Thoracic aorta (tissue), 2 donors: ENCODE measurements at regions not wholly inside any gene's neighbourhood (a gene's known extent, or its start where the extent isn't known, plus 50 kb on each side); places are given as distances from the start of the nearest gene placed in this dataset.

Experiments
- ATAC-seq: fragments of 150-250 bp; one replicate; pipeline ENCODE4 v1.8.0; 2017; ENCODE audit warnings: low read depth; ENCODE audit not compliant: insufficient number of reproducible peaks, low FRiP score
- DNase-seq: peaks from one replicate; pipeline ENCODE4 v3.0.0-alpha.2; 2020; ENCODE audit warnings: low spot score
- H3K27ac ChIP-seq, 2 donors: fragments of 200-600 bp; sonication (generic); 1 replicate in 1 of 2; 2 replicates in 1 of 2; pipeline ENCODE4 v1.5.1; 2016; ENCODE audit warnings: mild to moderate bottlenecking in 2 of 2, moderate library complexity in 2 of 2
- H3K27me3 ChIP-seq: fragments of 200-600 bp; sonication (generic); replicated peaks from 2 replicates; pipeline ENCODE4 v1.6.0; 2016; ENCODE audit warnings: mild to moderate bottlenecking; ENCODE audit not compliant: insufficient read depth
- H3K36me3 ChIP-seq: fragments of 200-600 bp; sonication (generic); one replicate; pipeline ENCODE4 v1.5.1; 2016
- H3K4me1 ChIP-seq, 2 donors: fragments of 200-600 bp; sonication (generic); 1 replicate in 1 of 2; 2 replicates in 1 of 2; pipeline versions ENCODE4 v1.5.1 to v1.6.0; 2016; ENCODE audit warnings: low read depth in 2 of 2, mild to moderate bottlenecking in 1 of 2; ENCODE audit not compliant: control insufficient read depth in 1 of 2
- H3K4me3 ChIP-seq: fragments of 200-600 bp; sonication (generic); 2 replicates; pipeline ENCODE4 v1.5.1; 2016; ENCODE audit warnings: mild to moderate bottlenecking
- H3K9me3 ChIP-seq: fragments of 200-600 bp; sonication (generic); 2 replicates; pipeline ENCODE4 v1.5.1; 2016
- CTCF ChIP-seq: fragments of 200-600 bp; sonication (generic); IDR thresholded peaks from one replicate; pipeline ENCODE4 v1.5.1; 2019; ENCODE audit warnings: antibody characterized with exemption

GRCh38 chr11:12598330-12599256 is 75.6 kb upstream of the TEAD1 start:
- H3K27me3 ChIP-seq: no peaks in the 10 kb centered on the region
- no peak overlapping the region for H3K27ac ChIP-seq
- TF ChIP-seq CTCF: no peak
- ATAC-seq (no peak), DNase-seq (no peak)
- H3K4me3 ChIP-seq: no peak overlapping the region
- H3K4me1 ChIP-seq: no peaks in the 10 kb centered on the region
- H3K9me3 ChIP-seq: no peaks in the 10 kb centered on the region
- no peaks in the 10 kb centered on the region for H3K36me3 ChIP-seq

- Histone ChIP-seq H3K9me3 (no peaks in the 10 kb centered on the region), H3K36me3 (no peaks in the 10 kb centered on the region), H3K27me3 (no peaks in the 10 kb centered on the region), H3K27ac (no peak overlapping the region), H3K4me3 (no peak overlapping the region), H3K4me1 (no peaks in the 10 kb centered on the region)
- TF ChIP-seq CTCF: peak; percentile 80
- peak; percentile 57 for ATAC-seq
- no peak for DNase-seq
These were observed 74.6 kb upstream of the TEAD1 start for GRCh38 chr11:12599408-12600143.

GRCh38 chr11:12600829-12601228 is 73.4 kb upstream of the TEAD1 start:
- ATAC-seq (no peak), DNase-seq (no peak)
- Histone ChIP-seq H3K27ac (no peak overlapping the region), H3K4me1 (no peaks in the 10 kb centered on the region), H3K9me3 (no peaks in the 10 kb centered on the region), H3K36me3 (no peaks in the 10 kb centered on the region), H3K27me3 (no peaks in the 10 kb centered on the region), H3K4me3 (no peak overlapping the region)
- no peak for TF ChIP-seq CTCF

GRCh38 chr11:12602421-12602820 is 71.8 kb upstream of the TEAD1 start:
- no peak for ATAC-seq

More at GRCh38 chr11:12602421-12602820, 71.8 kb upstream of the TEAD1 start:
- Histone ChIP-seq H3K4me3 (no peak overlapping the region), H3K9me3 (no peaks in the 10 kb centered on the region), H3K36me3 (no peaks in the 10 kb centered on the region), H3K27ac (no peak overlapping the region), H3K4me1 (no peaks in the 10 kb centered on the region), H3K27me3 (no peaks in the 10 kb centered on the region)
- no peak for TF ChIP-seq CTCF
- no peak for DNase-seq
